Right cardiac atrium (tissue), 5 donors: ENCODE measurements at regions not wholly inside any gene's neighbourhood (a gene's known extent, or its start where the extent isn't known, plus 50 kb on each side); places are given as distances from the start of the nearest gene placed in this dataset.
A peak's percentile ranks its signal among the peaks of the same experiment; 100 is the strongest.

Experiments used
- ATAC-seq, 2 donors: fragments of 200-7000 bp; cut with Tn5 transposase; one replicate each; pipeline versions ENCODE4 v1.8.0 to v1.9.1; 2020; ENCODE audit warnings: moderate library complexity in 2 of 2, mild to moderate bottlenecking in 1 of 2
- DNase-seq, 3 donors: peaks; one replicate each; pipeline ENCODE4 v3.0.0-alpha.2; 2020
- H3K27ac ChIP-seq: one replicate; pipeline ENCODE4 v1.5.1; 2013; ENCODE audit warnings: mild to moderate bottlenecking, low read length, control low read depth, moderate library complexity
- H3K27me3 ChIP-seq: one replicate; pipeline ENCODE4 v1.6.1; 2013; ENCODE audit not compliant: control insufficient read depth, insufficient read depth
- H3K4me1 ChIP-seq: one replicate; pipeline ENCODE4 v1.6.1; 2013; ENCODE audit warnings: low read length; ENCODE audit not compliant: control insufficient read depth, insufficient read depth
- H3K4me3 ChIP-seq: one replicate; pipeline ENCODE4 v1.5.1; 2013; ENCODE audit warnings: low read length, control low read depth
- H3K9me3 ChIP-seq: one replicate; pipeline ENCODE4 v1.6.1; 2013; ENCODE audit warnings: low read length; ENCODE audit not compliant: control insufficient read depth
- WGBS: extraction: QIAGEN DNeasy Blood & Tissue Kit; methylation state at CpG from one replicate; pipeline ENCODE4 v1.1.7; 2013; 5-methylcytosine and 5-hydroxymethylcytosine counted together
- intact Hi-C, 4 donors: fragments of 100-400 bp; cut with DNase I; formaldehyde crosslinking; loops; one replicate each; pipeline versions ENCODE4 v1.11.0 to v1.14.0; 2022 to 2023
- donor health status: healthy with polysubstance abuse.
- donor health status: DM: no; HTN: yes; CAD: no.
- donor health status: DM: no; HTN: no; CAD: no.
- donor health status: DM: no; HTN: yes; CAD: no; lungs with severe emphysema.
- donor health status: DM: yes; HTN: yes; CAD: no.

DNA sequence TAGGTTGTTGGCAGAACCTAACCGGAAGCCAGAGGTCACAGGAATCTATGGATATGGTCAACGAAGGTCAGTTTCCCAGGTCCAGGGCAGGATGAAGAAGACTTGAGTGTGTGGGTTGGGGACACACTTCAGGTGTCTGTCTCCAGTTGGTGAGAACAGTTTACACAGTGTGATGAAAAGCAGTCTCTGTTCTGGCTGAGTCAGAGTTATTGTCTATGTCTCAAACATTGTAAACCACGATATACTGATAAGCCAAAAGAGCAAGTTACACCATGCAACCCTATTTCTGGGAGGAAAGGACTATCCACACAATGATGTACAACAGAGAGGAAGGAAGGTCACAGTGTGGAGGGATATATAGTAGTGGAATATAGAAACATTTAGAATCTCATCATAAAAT lies 187.1 kb upstream of the C1QTNF7 start:
- Histone ChIP-seq H3K27me3 (no peaks in the 10 kb centered on the region), H3K4me1 (no peaks in the 10 kb centered on the region), H3K4me3 (no peak overlapping the region), H3K27ac (no peak overlapping the region), H3K9me3 (no peaks in the 10 kb centered on the region)
- DNase-seq, result no peak
- WGBS, result 76% methylated on average over 3 of the region's 3 CpGs
- ATAC-seq, result no peak
- intact Hi-C loops, result no loop called here

DNA sequence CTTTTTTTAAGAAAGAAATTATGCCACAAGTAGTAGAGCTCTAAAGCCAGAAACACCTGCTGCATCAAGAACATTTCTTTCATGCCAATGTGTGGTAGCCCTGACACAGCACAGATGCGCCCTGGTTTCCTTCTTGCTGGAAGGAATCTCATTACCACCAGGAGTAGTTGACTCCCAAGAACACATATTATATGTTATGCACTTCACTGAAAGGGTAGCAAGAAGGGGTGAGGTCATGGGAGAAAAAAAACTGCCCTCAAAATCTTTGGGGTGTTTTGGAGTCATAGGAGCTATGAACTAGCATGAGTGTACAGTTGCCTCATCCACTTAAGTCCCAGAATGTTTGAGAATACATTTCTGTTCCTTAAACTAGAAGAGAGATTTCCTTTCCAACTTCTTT lies 185.8 kb upstream of the C1QTNF7 start:
- ATAC-seq (no peak), DNase-seq (no peak)
- Histone ChIP-seq H3K4me3 (no peak overlapping the region), H3K27me3 (no peaks in the 10 kb centered on the region), H3K9me3 (no peaks in the 10 kb centered on the region), H3K4me1 (no peaks in the 10 kb centered on the region), H3K27ac (no peak overlapping the region)
- WGBS, result 87% methylated on average over 1 of the region's 1 CpG
- intact Hi-C loops, result no loop called here

DNA sequence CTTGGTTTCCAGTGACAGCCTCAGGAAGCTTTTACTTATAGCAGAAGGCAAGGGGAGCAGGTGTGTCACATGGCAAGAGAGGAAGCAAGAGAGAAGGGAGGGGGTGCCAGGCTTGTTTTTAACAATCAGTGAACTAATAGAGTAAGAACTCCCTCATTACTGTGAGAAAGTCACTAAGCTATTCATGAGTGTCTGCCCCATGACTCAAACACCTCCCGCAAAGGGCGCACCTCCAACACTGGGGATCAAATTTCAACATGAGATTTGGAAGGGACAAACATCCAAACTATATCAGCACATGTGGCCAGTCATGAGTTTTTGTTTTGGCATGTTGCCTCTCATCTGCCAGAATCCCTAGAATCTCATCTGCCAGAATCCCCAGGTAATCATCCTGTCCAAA lies 183.5 kb upstream of the C1QTNF7 start:
- H3K9me3 ChIP-seq, result no peaks in the 10 kb centered on the region
- no peaks in the 10 kb centered on the region for H3K4me1 ChIP-seq
- no peak for ATAC-seq
- no peaks in the 10 kb centered on the region for H3K27me3 ChIP-seq
- intact Hi-C loops, result no loop called here
- H3K4me3 ChIP-seq, result no peak overlapping the region
- WGBS, result 91% methylated on average over 2 of the region's 2 CpGs
- DNase-seq, result no peak
- no peak overlapping the region for H3K27ac ChIP-seq

GRCh38 chr4:15245006-15245530 lies 182.8 kb upstream of the C1QTNF7 start:
- ATAC-seq (no peak), DNase-seq (no peak)
- Histone ChIP-seq H3K27me3 (no peaks in the 10 kb centered on the region), H3K27ac (no peak overlapping the region), H3K4me1 (no peaks in the 10 kb centered on the region), H3K4me3 (no peak overlapping the region), H3K9me3 (no peaks in the 10 kb centered on the region)
- 77% methylated on average over 3 of the region's 3 CpGs for WGBS
- intact Hi-C loops, result no loop called here

DNA sequence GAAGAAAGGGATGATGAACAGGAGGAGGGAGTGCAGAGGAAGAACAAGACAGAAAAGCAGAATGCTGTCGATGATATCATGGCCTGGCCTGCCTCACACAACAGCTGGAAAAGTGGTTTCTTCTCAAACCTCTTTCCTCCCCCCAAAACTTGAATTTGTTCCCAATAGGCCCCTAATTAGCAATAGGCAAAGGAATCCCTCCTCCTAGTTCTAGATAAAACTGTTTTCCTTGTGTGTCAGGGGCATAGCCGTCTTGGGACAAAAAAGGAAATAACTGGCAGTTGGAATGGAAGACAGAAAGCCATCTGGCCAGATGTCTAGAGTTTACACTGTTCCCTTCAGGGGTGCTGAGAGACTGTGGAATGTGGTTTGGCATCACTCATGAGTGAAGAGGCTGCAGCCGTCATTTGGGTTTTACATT lies 177.8 kb upstream of the C1QTNF7 start:
- Histone ChIP-seq H3K27ac (no peak overlapping the region), H3K4me1 (no peaks in the 10 kb centered on the region), H3K27me3 (no peaks in the 10 kb centered on the region), H3K4me3 (no peak overlapping the region), H3K9me3 (no peaks in the 10 kb centered on the region)
- DNase-seq, result peak; percentile 35 to 79 (median 72)
- peak; percentile 90 to 94 for ATAC-seq
- intact Hi-C loops, result no loop called here
- 37% methylated on average over 3 of the region's 3 CpGs for WGBS

DNA sequence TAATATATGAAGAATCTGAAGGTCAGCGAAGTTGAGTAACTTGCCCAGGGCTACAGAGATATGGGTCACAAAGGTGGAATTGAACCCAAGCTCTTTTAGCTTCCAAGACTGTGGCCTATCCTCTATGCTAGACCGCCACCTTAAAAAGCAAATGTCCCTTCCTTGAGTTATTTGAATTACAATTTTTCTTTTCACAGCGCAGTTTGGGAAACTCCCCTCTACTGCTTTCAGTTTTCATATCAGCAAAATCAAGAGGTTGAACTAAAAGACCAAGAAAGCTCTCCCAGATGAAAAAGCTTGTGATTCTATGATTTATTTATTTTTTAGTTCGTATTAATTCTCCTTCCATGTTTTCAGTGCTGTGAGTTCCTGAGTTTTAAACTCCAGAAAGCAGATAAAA lies 174.5 kb upstream of the C1QTNF7 start:
- DNase-seq (no peak), ATAC-seq (no peak)
- no peaks in the 10 kb centered on the region for H3K4me1 ChIP-seq
- intact Hi-C loops, result no loop called here
- no peak overlapping the region for H3K4me3 ChIP-seq
- WGBS, result 83% methylated on average over 4 of the region's 4 CpGs
- H3K9me3 ChIP-seq, result no peaks in the 10 kb centered on the region
- H3K27ac ChIP-seq, result no peak overlapping the region
- no peaks in the 10 kb centered on the region for H3K27me3 ChIP-seq

DNA sequence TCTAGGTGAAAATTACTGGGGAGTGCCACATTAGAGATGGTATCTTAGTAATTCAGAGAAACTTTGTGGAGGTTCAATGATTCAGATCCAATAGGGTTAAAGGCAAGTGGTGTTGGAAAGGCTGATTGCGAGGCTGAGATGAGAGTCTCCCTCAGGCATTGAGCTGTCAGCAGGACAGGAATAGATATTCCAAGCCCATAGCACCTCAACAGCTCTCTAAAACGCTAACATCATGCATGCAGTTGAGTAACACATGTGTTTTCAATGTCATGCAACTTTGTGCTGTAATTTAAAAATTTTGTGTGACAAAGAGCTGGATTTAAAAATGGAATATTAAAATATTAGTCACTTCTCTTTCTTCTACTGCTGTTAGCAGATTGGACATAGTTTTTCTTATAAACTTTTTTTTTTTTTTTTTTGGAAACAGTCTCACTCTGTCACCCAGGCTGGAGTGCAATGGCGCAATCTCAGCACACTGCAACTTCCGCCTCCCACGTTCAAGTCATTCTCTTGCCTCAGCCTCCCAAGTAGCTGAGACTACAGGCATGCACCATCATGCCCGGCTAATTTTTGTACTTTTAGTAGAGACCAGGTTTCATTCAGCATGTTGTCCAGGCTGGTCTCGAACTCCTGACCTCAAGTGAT lies 173.5 kb upstream of the C1QTNF7 start:
- intact Hi-C loops, result no loop called here
- 59% methylated on average over 7 of the region's 7 CpGs for WGBS
- DNase-seq, result peak; percentile 35 to 72 (median 64)
- no peaks in the 10 kb centered on the region for H3K27me3 ChIP-seq
- no peaks in the 10 kb centered on the region for H3K4me1 ChIP-seq
- no peak overlapping the region for H3K4me3 ChIP-seq
- H3K27ac ChIP-seq, result no peak overlapping the region
- no peaks in the 10 kb centered on the region for H3K9me3 ChIP-seq
- ATAC-seq, result no peak

DNA sequence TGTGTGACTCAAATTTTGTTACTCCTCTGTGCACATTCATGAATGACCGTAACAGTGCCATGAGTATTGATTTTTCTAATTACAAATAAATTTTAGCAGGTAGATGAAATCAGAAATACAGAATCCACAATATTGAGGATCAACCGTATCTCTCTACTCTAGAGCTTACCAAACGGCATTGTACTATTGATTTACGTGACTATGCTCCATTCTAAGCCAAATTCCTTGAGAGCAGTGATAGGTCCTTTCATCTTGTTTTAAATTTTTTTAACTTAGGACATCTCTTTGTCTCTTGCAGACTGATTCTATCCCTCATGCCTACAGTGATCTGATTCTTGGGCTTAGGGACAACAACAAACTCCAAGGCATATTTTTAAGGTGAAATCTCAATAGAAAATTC lies 172.3 kb upstream of the C1QTNF7 start:
- H3K4me3 ChIP-seq, result no peak overlapping the region
- no peak for DNase-seq
- no peak overlapping the region for H3K27ac ChIP-seq
- no peak for ATAC-seq
- H3K4me1 ChIP-seq, result no peaks in the 10 kb centered on the region
- intact Hi-C loops, result no loop called here
- no peaks in the 10 kb centered on the region for H3K9me3 ChIP-seq
- H3K27me3 ChIP-seq, result no peaks in the 10 kb centered on the region
- WGBS, result 84% methylated on average over 4 of the region's 4 CpGs

DNA sequence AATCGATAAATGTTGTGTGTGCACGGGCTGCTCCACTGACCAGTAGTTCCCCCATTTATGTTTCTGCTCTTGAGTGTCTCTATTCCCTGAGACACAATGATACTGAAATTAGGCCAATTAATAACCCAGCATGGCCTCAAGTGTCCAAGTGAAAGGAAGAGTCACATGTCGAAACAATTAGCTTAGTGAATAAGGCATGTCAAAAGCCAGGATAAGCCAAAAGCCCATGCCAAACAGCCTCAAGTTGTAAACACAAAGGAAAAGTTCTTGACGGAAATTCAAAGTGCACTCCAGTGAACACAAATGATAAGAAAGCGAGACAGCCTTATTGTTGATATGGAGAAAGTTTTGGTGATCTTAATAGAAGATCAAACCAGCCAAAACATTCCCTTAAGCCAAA lies 167.1 kb upstream of the C1QTNF7 start:
- intact Hi-C loops, result no loop called here
- Histone ChIP-seq H3K4me1 (no peaks in the 10 kb centered on the region), H3K9me3 (no peaks in the 10 kb centered on the region), H3K4me3 (no peak overlapping the region), H3K27me3 (no peaks in the 10 kb centered on the region), H3K27ac (no peak overlapping the region)
- no peak for DNase-seq
- 51% methylated on average over 5 of the region's 5 CpGs for WGBS
- no peak for ATAC-seq

- ATAC-seq, result no peak
- H3K4me3 ChIP-seq, result no peak overlapping the region
- H3K9me3 ChIP-seq, result no peaks in the 10 kb centered on the region
- DNase-seq, result no peak
- intact Hi-C loops, result no loop called here
- H3K27me3 ChIP-seq, result no peaks in the 10 kb centered on the region
- H3K27ac ChIP-seq, result no peak overlapping the region
- H3K4me1 ChIP-seq, result no peaks in the 10 kb centered on the region
Measured at GRCh38 chr4:15262396-15262795, 165.4 kb upstream of the C1QTNF7 start.

- ATAC-seq (no peak), DNase-seq (no peak)
- Histone ChIP-seq H3K27ac (no peak overlapping the region), H3K9me3 (no peaks in the 10 kb centered on the region), H3K27me3 (no peaks in the 10 kb centered on the region), H3K4me3 (no peak overlapping the region), H3K4me1 (no peaks in the 10 kb centered on the region)
- 63% methylated on average over 2 of the region's 2 CpGs for WGBS
- intact Hi-C loops, result no loop called here
Measured at GRCh38 chr4:15270201-15270600, 157.6 kb upstream of the C1QTNF7 start.

DNA sequence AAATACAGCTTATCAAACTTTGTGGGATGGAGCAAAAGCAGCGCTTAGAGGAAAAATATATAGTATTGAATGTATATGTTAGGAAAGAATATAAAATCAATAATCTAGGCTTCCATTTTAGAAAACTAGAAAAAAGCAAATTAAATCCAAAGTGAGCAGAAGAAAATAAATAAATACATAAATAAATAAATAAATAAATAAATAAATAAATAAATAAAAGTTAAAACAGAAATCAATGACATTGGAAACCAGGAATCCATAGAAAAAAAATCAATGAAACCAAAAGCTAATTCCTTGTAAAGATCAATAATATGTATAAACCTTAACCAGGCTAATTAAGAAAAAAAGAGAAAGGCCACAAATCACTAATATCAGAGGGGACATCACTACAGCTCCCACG lies 141.8 kb upstream of the C1QTNF7 start:
- intact Hi-C loops, result no loop called here
- Histone ChIP-seq H3K4me1 (no peaks in the 10 kb centered on the region), H3K27ac (no peak overlapping the region), H3K9me3 (no peaks in the 10 kb centered on the region), H3K27me3 (no peaks in the 10 kb centered on the region), H3K4me3 (no peak overlapping the region)
- ATAC-seq (no peak), DNase-seq (no peak)
- WGBS, result 98% methylated on average over 2 of the region's 2 CpGs
